ENCODE measurements at regions not wholly inside any gene's neighbourhood (a gene's known extent, or its start where the extent isn't known, plus 50 kb on each side); places are given as distances from the start of the nearest gene placed in this dataset.

GRCh38 chr5:3027866-3028635 is 276.6 kb upstream of the IRX2 start:
- CTCF ChIA-PET: no interaction called here
- intact Hi-C loops (cut with micrococcal nuclease; ENCODE audit: unreplicated experiment) (no loop called here), in situ Hi-C loops (cut with HindIII; ENCODE audit: low pct_unique_long_range_greater_than_20kb, low sequenced_read_pairs) (no loop called here)
- POLR2A ChIA-PET: no interaction called here
- Histone ChIP-seq H3K27me3 (ENCODE audit: control insufficient read depth, insufficient read depth, low read length) (no peaks in the 10 kb centered on the region), H3K4me3 (ENCODE audit: low read depth in 2 of 2, low read length in 2 of 2) (no peak overlapping the region), H3K4me1 (ENCODE audit: control insufficient read depth, insufficient read depth, low read length) (no peaks in the 10 kb centered on the region), H3K27ac (ENCODE audit: low read length) (no peak overlapping the region), H3K36me3 (ENCODE audit: control insufficient read depth, insufficient read depth, low read length) (no peaks in the 10 kb centered on the region), H3K9me3 (ENCODE audit: control insufficient read depth, insufficient read depth, low read depth, low read length) (no peaks in the 10 kb centered on the region)
- no peak for TF ChIP-seq SIN3A (IDR thresholded peaks at IDR 0.05; ENCODE audit: borderline replicate concordance, insufficient read depth, low read depth, low read length)
- ATAC-seq: no peak
- no peak for DNase-seq (ENCODE audit: low read depth, low spot score)
- BruUV-seq (replicated peaks): no TSS peak

- H3K36me3 ChIP-seq (ENCODE audit: control insufficient read depth, insufficient read depth, low read length): no peaks in the 10 kb centered on the region
- H3K27ac ChIP-seq (ENCODE audit: low read length): no peak overlapping the region
- H3K9me3 ChIP-seq (ENCODE audit: control insufficient read depth, insufficient read depth, low read depth, low read length): no peaks in the 10 kb centered on the region
- in situ Hi-C loops (cut with HindIII; ENCODE audit: low pct_unique_long_range_greater_than_20kb, low sequenced_read_pairs) (no loop called here), intact Hi-C loops (cut with micrococcal nuclease; ENCODE audit: unreplicated experiment) (no loop called here)
- BruUV-seq (replicated peaks): no TSS peak
- no peak overlapping the region for H3K4me3 ChIP-seq (ENCODE audit: low read depth in 2 of 2, low read length in 2 of 2)
- H3K27me3 ChIP-seq (ENCODE audit: control insufficient read depth, insufficient read depth, low read length): no peaks in the 10 kb centered on the region
- DNase-seq (ENCODE audit: low read depth, low spot score): no peak
- ATAC-seq: no peak
- no peak for TF ChIP-seq CTCF (IDR thresholded peaks at IDR 0.05)
- TF ChIP-seq TCF7L2 (IDR thresholded peaks at IDR 0.05; ENCODE audit: low read depth, low read length): no peak
- no peak for TF ChIP-seq SIN3A (IDR thresholded peaks at IDR 0.05; ENCODE audit: borderline replicate concordance, insufficient read depth, low read depth, low read length)
- ChIA-PET POLR2A (no interaction called here), CTCF (no interaction called here)
- no peaks in the 10 kb centered on the region for H3K4me1 ChIP-seq (ENCODE audit: control insufficient read depth, insufficient read depth, low read length)
Observed at GRCh38 chr5:3027185-3027865, 275.8 kb upstream of the IRX2 start.

- Histone ChIP-seq H3K4me1 (ENCODE audit: control insufficient read depth, insufficient read depth, low read length) (no peaks in the 10 kb centered on the region), H3K27me3 (ENCODE audit: control insufficient read depth, insufficient read depth, low read length) (no peaks in the 10 kb centered on the region), H3K36me3 (ENCODE audit: control insufficient read depth, insufficient read depth, low read length) (no peaks in the 10 kb centered on the region), H3K4me3 (ENCODE audit: low read depth in 2 of 2, low read length in 2 of 2) (no peak overlapping the region), H3K9me3 (ENCODE audit: control insufficient read depth, insufficient read depth, low read depth, low read length) (no peaks in the 10 kb centered on the region), H3K27ac (ENCODE audit: low read length) (no peak overlapping the region)
- intact Hi-C loops (cut with micrococcal nuclease; ENCODE audit: unreplicated experiment): no loop called here
- in situ Hi-C loops (cut with HindIII; ENCODE audit: low pct_unique_long_range_greater_than_20kb, low sequenced_read_pairs): no loop called here
- ChIA-PET CTCF (no interaction called here), POLR2A (no interaction called here)
- ATAC-seq: no peak
- TF ChIP-seq TCF7L2 (IDR thresholded peaks at IDR 0.05; ENCODE audit: low read depth, low read length) (no peak), REST (IDR thresholded peaks at IDR 0.05; ENCODE audit: insufficient read depth in 1 of 2, low read depth in 2 of 2, low read length in 1 of 2) (no peak), CTCF (IDR thresholded peaks at IDR 0.05) (no peak), POLR2AphosphoS5 (IDR thresholded peaks at IDR 0.05; ENCODE audit: low read depth, low read length) (no peak), SIN3A (IDR thresholded peaks at IDR 0.05; ENCODE audit: borderline replicate concordance, insufficient read depth, low read depth, low read length) (no peak)
- no peak for DNase-seq (ENCODE audit: low read depth, low spot score)
- BruUV-seq (replicated peaks): no TSS peak
Observed at GRCh38 chr5:3026651-3027050, 275.2 kb upstream of the IRX2 start.

All from Panc1 (cell line).